ENCODE measurements at regions not wholly inside any gene's neighbourhood (a gene's known extent, or its start where the extent isn't known, plus 50 kb on each side); places are given as distances from the start of the nearest gene placed in this dataset.

DNA sequence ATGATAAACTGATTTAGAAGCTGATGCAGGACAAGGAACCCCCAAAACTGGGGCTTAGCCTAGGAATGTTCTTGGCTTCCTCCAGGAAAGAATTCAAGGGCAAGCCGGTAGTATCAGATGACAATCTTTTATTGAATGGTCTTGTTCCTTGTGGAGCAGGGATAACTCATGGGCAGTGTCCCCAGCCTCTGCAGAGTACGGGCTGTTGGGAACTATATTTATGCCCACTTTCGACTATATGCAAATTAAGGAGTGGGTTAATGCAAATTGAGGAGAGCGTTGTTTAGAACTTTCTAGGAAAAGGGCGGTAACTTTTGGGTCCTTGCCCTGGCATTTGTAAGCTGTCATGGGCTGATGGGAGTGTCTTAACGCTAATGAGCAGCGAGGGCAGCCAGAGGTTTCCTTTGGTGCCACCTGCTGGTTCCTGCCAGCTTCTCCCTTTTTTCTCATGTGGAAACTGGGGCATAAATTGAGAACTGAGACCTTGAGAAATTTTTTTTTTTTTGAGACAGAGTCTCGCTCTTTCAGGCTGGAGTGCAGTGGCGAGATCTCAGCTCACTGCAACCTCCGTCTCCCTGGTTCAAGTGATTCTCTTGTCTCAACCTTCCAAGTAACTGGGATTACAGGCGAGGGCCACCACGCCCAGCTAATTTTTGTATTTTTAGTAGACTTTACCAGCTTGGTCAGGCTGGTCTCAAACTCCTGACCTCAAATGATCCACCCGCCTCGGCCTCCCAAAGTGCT is 79.4 kb upstream of the ABCC4 start:
- no peaks in the 10 kb centered on the region for H4K20me1 ChIP-seq (replicated peaks; ENCODE audit: control insufficient read depth, extremely low read depth, insufficient read depth, low read length)
- H3K9ac ChIP-seq (replicated peaks; ENCODE audit: extremely low read depth, insufficient read depth, low read length) = no peak overlapping the region
- peaks cover 3% of the 10 kb centered on the region for H3K4me1 ChIP-seq (ENCODE audit: control insufficient read depth, extremely low read depth, insufficient read depth, low read length)
- H3K27ac ChIP-seq (ENCODE audit: insufficient read depth, low read depth, low read length) = no peak overlapping the region
- dilution Hi-C loops (cut with MboI; ENCODE audit: extremely low pct_ligation_motif_present, low sequenced_read_pairs) (no loop called here), intact Hi-C loops (cut with micrococcal nuclease) (loop anchor here (1.0 kb wide), 5 partner anchors 24 to 454 kb away; no protein-coding TSS in a partner anchor)
- DNase-seq (ENCODE audit: low read depth, low spot score) (peak; percentile 92), FAIRE-seq (peak; percentile 86)
- H3K27me3 ChIP-seq (ENCODE audit: control insufficient read depth in 2 of 2, insufficient read depth in 2 of 2, low read length in 2 of 2) = no peaks in the 10 kb centered on the region
- no peaks in the 10 kb centered on the region for H3K9me3 ChIP-seq (replicated peaks; ENCODE audit: control insufficient read depth, insufficient read depth, low read length)
- no TSS peak for BruUV-seq (replicated peaks)
- H3K36me3 ChIP-seq (ENCODE audit: control insufficient read depth in 2 of 2, extremely low read depth in 1 of 2, insufficient read depth in 2 of 2, low read length in 2 of 2) = no peaks in the 10 kb centered on the region
- H3K4me2 ChIP-seq (ENCODE audit: insufficient read depth, low read length) = peak overlapping the region; percentile 59
- ChIA-PET POLR2A (interaction anchor here (0.6 to 0.9 kb wide), 5 partner anchors 24 to 478 kb away, joined by 3 to 5 read pairs (median 3); no protein-coding TSS in a partner anchor), CTCF (interaction anchor here (0.6 to 11.6 kb wide), 49 partner anchors 8 to 706 kb away, joined by 3 to 399 read pairs (median 4); partner anchors contain the start of gene ABCC4)
- no peaks in the 10 kb centered on the region for H3K9me1 ChIP-seq (replicated peaks; ENCODE audit: control insufficient read depth, extremely low read depth, insufficient read depth, low read length)
- peak overlapping the region in 1 of 3 experiments; percentile 16 for H3K4me3 ChIP-seq (replicated peaks in 1 of 3; ENCODE audit: insufficient read depth in 1 of 3, low read depth in 1 of 3, low read length in 3 of 3)
- H2AFZ ChIP-seq (ENCODE audit: low read depth, low read length) = peak overlapping the region; percentile 54
- no peak for TF ChIP-seq MYC (IDR thresholded peaks at IDR 0.05; ENCODE audit: low read depth, low read length)
- TF ChIP-seq, protein P1, sequence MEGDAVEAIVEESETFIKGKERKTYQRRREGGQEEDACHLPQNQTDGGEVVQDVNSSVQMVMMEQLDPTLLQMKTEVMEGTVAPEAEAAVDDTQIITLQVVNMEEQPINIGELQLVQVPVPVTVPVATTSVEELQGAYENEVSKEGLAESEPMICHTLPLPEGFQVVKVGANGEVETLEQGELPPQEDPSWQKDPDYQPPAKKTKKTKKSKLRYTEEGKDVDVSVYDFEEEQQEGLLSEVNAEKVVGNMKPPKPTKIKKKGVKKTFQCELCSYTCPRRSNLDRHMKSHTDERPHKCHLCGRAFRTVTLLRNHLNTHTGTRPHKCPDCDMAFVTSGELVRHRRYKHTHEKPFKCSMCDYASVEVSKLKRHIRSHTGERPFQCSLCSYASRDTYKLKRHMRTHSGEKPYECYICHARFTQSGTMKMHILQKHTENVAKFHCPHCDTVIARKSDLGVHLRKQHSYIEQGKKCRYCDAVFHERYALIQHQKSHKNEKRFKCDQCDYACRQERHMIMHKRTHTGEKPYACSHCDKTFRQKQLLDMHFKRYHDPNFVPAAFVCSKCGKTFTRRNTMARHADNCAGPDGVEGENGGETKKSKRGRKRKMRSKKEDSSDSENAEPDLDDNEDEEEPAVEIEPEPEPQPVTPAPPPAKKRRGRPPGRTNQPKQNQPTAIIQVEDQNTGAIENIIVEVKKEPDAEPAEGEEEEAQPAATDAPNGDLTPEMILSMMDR (IDR thresholded peaks at IDR 0.05; ENCODE audit: extremely low read depth in 1 of 2, insufficient read depth in 1 of 2, low read depth in 1 of 2, low read length in 2 of 2) = peak; percentile 72 to 84
- no peaks in the 10 kb centered on the region for H3K79me2 ChIP-seq (ENCODE audit: control insufficient read depth, insufficient read depth, low read length)

DNA sequence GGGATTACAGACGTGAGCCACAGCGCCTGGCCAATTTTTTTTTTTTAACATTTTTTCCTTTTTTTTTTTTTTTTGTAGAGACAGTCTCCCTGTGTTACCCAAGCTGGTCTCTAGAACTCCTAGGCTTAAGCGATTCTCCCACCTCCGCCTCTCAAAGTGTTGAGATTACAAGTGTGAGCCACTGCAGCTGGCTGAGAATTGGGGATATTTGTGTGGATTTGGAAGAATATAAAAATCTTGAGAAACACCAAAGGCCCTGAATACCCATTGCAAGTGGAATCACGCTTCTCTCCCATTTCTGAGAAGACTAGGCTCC is 79.9 kb upstream of the ABCC4 start:
- DNase-seq (ENCODE audit: low read depth, low spot score) (no peak), FAIRE-seq (no peak)
- TF ChIP-seq FOS (IDR thresholded peaks at IDR 0.05; ENCODE audit: borderline replicate concordance, insufficient read depth, low read length) (no peak), MYC (IDR thresholded peaks at IDR 0.05; ENCODE audit: low read depth, low read length) (no peak), JUN (IDR thresholded peaks at IDR 0.05; ENCODE audit: borderline replicate concordance, insufficient read depth, insufficient read length, low read depth) (no peak), POLR2A (IDR thresholded peaks at IDR 0.05; ENCODE audit: low read depth, low read length) (no peak), GATA2 (IDR thresholded peaks at IDR 0.05; ENCODE audit: insufficient read depth, insufficient read length, low read depth, low read length) (no peak), EZH2 (IDR thresholded peaks at IDR 0.05; ENCODE audit: borderline replicate concordance, low read depth, low read length, severe bottlenecking) (no peak), POLR2AphosphoS5 (IDR thresholded peaks at IDR 0.05; ENCODE audit: insufficient read depth, low read depth, low read length) (no peak)
- TF ChIP-seq, protein P2, sequence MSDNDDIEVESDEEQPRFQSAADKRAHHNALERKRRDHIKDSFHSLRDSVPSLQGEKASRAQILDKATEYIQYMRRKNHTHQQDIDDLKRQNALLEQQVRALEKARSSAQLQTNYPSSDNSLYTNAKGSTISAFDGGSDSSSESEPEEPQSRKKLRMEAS (IDR thresholded peaks at IDR 0.05; ENCODE audit: insufficient read depth, insufficient read length) = no peak
- TF ChIP-seq, protein P1 (IDR thresholded peaks at IDR 0.05; ENCODE audit: extremely low read depth in 1 of 2, insufficient read depth in 1 of 2, low read depth in 1 of 2, low read length in 2 of 2) = no peak
- Histone ChIP-seq H3K4me1 (ENCODE audit: control insufficient read depth, extremely low read depth, insufficient read depth, low read length) (peaks cover 3% of the 10 kb centered on the region), H4K20me1 (replicated peaks; ENCODE audit: control insufficient read depth, extremely low read depth, insufficient read depth, low read length) (no peaks in the 10 kb centered on the region), H3K27ac (ENCODE audit: insufficient read depth, low read depth, low read length) (no peak overlapping the region), H3K4me3 (replicated peaks in 1 of 3; ENCODE audit: insufficient read depth in 1 of 3, low read depth in 1 of 3, low read length in 3 of 3) (no peak overlapping the region), H3K36me3 (ENCODE audit: control insufficient read depth in 2 of 2, extremely low read depth in 1 of 2, insufficient read depth in 2 of 2, low read length in 2 of 2) (no peaks in the 10 kb centered on the region), H2AFZ (ENCODE audit: low read depth, low read length) (no peak overlapping the region), H3K79me2 (ENCODE audit: control insufficient read depth, insufficient read depth, low read length) (no peaks in the 10 kb centered on the region), H3K9me1 (replicated peaks; ENCODE audit: control insufficient read depth, extremely low read depth, insufficient read depth, low read length) (no peaks in the 10 kb centered on the region), H3K4me2 (ENCODE audit: insufficient read depth, low read length) (no peak overlapping the region), H3K27me3 (ENCODE audit: control insufficient read depth in 2 of 2, insufficient read depth in 2 of 2, low read length in 2 of 2) (no peaks in the 10 kb centered on the region), H3K9ac (replicated peaks; ENCODE audit: extremely low read depth, insufficient read depth, low read length) (no peak overlapping the region), H3K9me3 (replicated peaks; ENCODE audit: control insufficient read depth, insufficient read depth, low read length) (no peaks in the 10 kb centered on the region)
- ChIA-PET POLR2A (interaction anchor here (0.6 to 0.9 kb wide), 3 partner anchors 23 to 264 kb away, joined by 3 read pairs; no protein-coding TSS in a partner anchor), CTCF (interaction anchor here (0.7 to 11.6 kb wide), 42 partner anchors 8 to 707 kb away, joined by 3 to 399 read pairs (median 4); partner anchors contain the start of gene ABCC4)
- dilution Hi-C loops (cut with MboI; ENCODE audit: extremely low pct_ligation_motif_present, low sequenced_read_pairs) (no loop called here), intact Hi-C loops (cut with micrococcal nuclease) (no loop called here)
- BruUV-seq (replicated peaks) = no TSS peak
